NK-92 treated with Interleukin-12 subunit alpha and Interleukin-12 subunit beta, amount 100 ng/mL, for 24 hours (cell line): ENCODE measurements at regions not wholly inside any gene's neighbourhood (a gene's known extent, or its start where the extent isn't known, plus 50 kb on each side); places are given as distances from the start of the nearest gene placed in this dataset.
"Not testable (repeated sequence)": the region's sequence is repeated elsewhere in the genome, so short reads cannot be mapped to it uniquely, and the experiment has no call there.

Experiments
- DNase-seq: peaks from one replicate; lab custom pipeline; 2025; lab: John Stamatoyannopoulos, UW

- DNase-seq: no peak
Observed at GRCh38 chr5:99441235-99441634, 512.4 kb upstream of the CHD1 start.

GRCh38 chr5:99438619-99439018 is 509.8 kb upstream of the CHD1 start:
- no peak for DNase-seq

GRCh38 chr5:99437986-99438385 is 509.2 kb upstream of the CHD1 start:
- DNase-seq: no peak

- not testable (repeated sequence) for DNase-seq
Observed at GRCh38 chr5:99423396-99423795, 494.6 kb upstream of the CHD1 start.

- not testable (repeated sequence) for DNase-seq
Observed at GRCh38 chr5:99418640-99419039, 489.8 kb upstream of the CHD1 start.

- not testable (repeated sequence) for DNase-seq
Observed at GRCh38 chr5:99410386-99410785, 481.6 kb upstream of the CHD1 start.

GRCh38 chr5:99404764-99405302 is 476.0 kb upstream of the CHD1 start:
- DNase-seq: not testable (repeated sequence)

- DNase-seq: not testable (repeated sequence)
Observed at GRCh38 chr5:99400571-99400970, 471.8 kb upstream of the CHD1 start.

- DNase-seq: no peak
Observed at GRCh38 chr5:99398976-99399375, 470.2 kb upstream of the CHD1 start.

- DNase-seq: no peak
Observed at GRCh38 chr5:99386406-99387077, 457.7 kb upstream of the CHD1 start.

GRCh38 chr5:99379187-99379586 is 450.4 kb upstream of the CHD1 start:
- no peak for DNase-seq

GRCh38 chr5:99378443-99378842 is 449.6 kb upstream of the CHD1 start:
- DNase-seq: no peak

- no peak for DNase-seq
Observed at GRCh38 chr5:99369797-99370593, 441.2 kb upstream of the CHD1 start.

- no peak for DNase-seq
Observed at GRCh38 chr5:99368726-99369125, 439.9 kb upstream of the CHD1 start.

GRCh38 chr5:99355881-99356280 is 427.1 kb upstream of the CHD1 start:
- DNase-seq: no peak

- DNase-seq: no peak
Observed at GRCh38 chr5:99349787-99350186, 421.0 kb upstream of the CHD1 start.

- no peak for DNase-seq
Observed at GRCh38 chr5:99348597-99348996, 419.8 kb upstream of the CHD1 start.

- DNase-seq: not testable (repeated sequence)
Observed at GRCh38 chr5:99339758-99340157, 411.0 kb upstream of the CHD1 start.

GRCh38 chr5:99334936-99335335 is 406.1 kb upstream of the CHD1 start:
- no peak for DNase-seq

GRCh38 chr5:99331061-99331460 is 402.3 kb upstream of the CHD1 start:
- no peak for DNase-seq

- no peak for DNase-seq
Observed at GRCh38 chr5:99320436-99320835, 391.6 kb upstream of the CHD1 start.

- no peak for DNase-seq
Observed at GRCh38 chr5:99317136-99317535, 388.3 kb upstream of the CHD1 start.

- no peak for DNase-seq
Observed at GRCh38 chr5:99316484-99316883, 387.7 kb upstream of the CHD1 start.
